ENCODE measurements at regions not wholly inside any gene's neighbourhood (a gene's known extent, or its start where the extent isn't known, plus 50 kb on each side); places are given as distances from the start of the nearest gene placed in this dataset.

DNA sequence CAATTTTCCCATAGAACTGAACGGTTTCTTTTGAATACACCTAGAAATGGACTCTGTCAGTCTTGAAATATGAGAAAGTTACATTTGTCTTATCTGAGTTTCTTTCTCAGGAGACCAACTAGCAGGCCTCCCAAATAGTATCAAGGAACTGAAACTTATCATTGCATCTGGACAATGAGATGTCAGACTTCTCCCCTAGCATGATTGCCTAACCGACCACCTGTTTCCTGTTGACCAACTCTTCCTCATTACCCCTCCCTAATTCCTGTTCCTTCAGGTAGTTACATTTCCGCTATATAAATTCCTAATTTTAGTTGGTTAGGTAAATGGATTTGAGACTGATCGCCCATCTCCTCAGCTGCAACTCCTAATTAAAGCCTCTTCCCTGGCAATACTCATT is 1587.3 kb downstream of the NCAM2 start:
- TF ChIP-seq, protein P1, sequence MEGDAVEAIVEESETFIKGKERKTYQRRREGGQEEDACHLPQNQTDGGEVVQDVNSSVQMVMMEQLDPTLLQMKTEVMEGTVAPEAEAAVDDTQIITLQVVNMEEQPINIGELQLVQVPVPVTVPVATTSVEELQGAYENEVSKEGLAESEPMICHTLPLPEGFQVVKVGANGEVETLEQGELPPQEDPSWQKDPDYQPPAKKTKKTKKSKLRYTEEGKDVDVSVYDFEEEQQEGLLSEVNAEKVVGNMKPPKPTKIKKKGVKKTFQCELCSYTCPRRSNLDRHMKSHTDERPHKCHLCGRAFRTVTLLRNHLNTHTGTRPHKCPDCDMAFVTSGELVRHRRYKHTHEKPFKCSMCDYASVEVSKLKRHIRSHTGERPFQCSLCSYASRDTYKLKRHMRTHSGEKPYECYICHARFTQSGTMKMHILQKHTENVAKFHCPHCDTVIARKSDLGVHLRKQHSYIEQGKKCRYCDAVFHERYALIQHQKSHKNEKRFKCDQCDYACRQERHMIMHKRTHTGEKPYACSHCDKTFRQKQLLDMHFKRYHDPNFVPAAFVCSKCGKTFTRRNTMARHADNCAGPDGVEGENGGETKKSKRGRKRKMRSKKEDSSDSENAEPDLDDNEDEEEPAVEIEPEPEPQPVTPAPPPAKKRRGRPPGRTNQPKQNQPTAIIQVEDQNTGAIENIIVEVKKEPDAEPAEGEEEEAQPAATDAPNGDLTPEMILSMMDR (IDR thresholded peaks at IDR 0.05; ENCODE audit: low read depth, low read length), result no peak
- TF ChIP-seq EZH2phosphoT487 (IDR thresholded peaks at IDR 0.05; ENCODE audit: low read depth), result no peak

Data from OCI-LY3 (cell line).